ENCODE measurements at regions not wholly inside any gene's neighbourhood (a gene's known extent, or its start where the extent isn't known, plus 50 kb on each side); places are given as distances from the start of the nearest gene placed in this dataset.

DNA sequence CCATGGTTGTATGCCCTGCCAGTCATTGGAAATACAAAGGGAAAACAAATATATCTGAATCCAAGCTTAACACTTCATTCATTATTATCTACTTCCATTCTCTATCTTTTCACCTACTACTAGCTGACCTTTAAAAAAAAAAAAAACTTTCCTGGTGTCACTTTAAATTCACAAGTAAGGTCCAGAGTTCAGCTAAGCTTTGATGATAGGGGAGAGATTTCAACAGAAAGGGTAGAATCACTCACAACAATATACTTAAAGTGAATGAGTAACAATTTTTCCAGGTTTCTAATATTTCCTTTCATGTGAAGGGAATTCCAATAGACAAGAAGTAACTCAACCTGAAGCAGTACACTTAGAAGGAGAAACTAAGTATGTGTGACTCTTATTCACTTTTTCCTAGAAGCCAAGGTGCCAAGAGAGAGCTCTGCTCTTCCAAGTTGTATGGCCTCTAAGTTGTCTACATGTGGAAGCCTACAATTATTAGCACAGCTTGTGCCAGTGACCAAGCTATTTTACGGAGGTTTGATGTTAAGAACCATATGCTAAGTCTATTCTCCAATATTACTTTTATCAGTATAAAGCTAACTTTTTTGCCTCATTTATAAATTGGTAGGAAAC lies 371.7 kb downstream of the TENT5A start:
- intact Hi-C loops (cut with DNase I) = no loop called here

GRCh38 chr6:81376745-81377144 lies 375.7 kb downstream of the TENT5A start:
- no peaks in the 10 kb centered on the region for H3K27me3 ChIP-seq
- H3K4me3 ChIP-seq = no peak overlapping the region
- no peaks in the 10 kb centered on the region for H3K36me3 ChIP-seq
- H3K4me1 ChIP-seq = no peaks in the 10 kb centered on the region
- H3K27ac ChIP-seq = no peak overlapping the region
- TF ChIP-seq CTCF (IDR thresholded peaks at IDR 0.05) = no peak
- DNase-seq (ENCODE audit: low spot score in 2 of 2) = no peak
- no peaks in the 10 kb centered on the region for H3K9me3 ChIP-seq
- intact Hi-C loops (cut with DNase I) = no loop called here

More for the DNA sequence above, 371.7 kb downstream of the TENT5A start:
- H3K27ac ChIP-seq = no peak overlapping the region
- no peaks in the 10 kb centered on the region for H3K27me3 ChIP-seq
- H3K9me3 ChIP-seq = no peaks in the 10 kb centered on the region
- no peaks in the 10 kb centered on the region for H3K36me3 ChIP-seq
- H3K4me3 ChIP-seq = no peak overlapping the region
- H3K4me1 ChIP-seq = no peaks in the 10 kb centered on the region
- DNase-seq (ENCODE audit: low spot score in 2 of 2) = no peak
- no peak for TF ChIP-seq CTCF (IDR thresholded peaks at IDR 0.05)

DNA sequence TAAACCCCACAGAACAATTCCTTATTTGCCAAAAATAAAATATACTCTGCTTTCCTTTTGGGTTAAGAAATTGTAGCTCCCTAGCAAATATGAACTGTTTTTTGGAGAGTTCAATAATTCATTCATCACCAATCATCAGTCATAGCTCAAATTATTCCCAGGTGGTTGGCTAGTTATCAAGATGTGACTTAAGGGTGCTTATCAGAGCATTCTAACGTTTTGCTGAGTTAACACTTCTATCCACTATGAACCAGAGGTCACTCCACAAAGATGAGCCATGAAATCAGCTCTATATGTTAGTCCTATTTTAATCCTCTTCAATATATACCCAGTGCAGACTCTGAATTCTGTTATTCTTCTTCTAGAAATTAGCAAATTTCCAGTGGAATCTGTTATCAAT lies 379.1 kb downstream of the TENT5A start:
- Histone ChIP-seq H3K27me3 (no peaks in the 10 kb centered on the region), H3K9me3 (no peaks in the 10 kb centered on the region), H3K27ac (no peak overlapping the region), H3K4me1 (no peaks in the 10 kb centered on the region), H3K4me3 (no peak overlapping the region), H3K36me3 (no peaks in the 10 kb centered on the region)
- TF ChIP-seq CTCF (IDR thresholded peaks at IDR 0.05) = no peak
- intact Hi-C loops (cut with DNase I) = no loop called here
- DNase-seq (ENCODE audit: low spot score in 2 of 2) = no peak

DNA sequence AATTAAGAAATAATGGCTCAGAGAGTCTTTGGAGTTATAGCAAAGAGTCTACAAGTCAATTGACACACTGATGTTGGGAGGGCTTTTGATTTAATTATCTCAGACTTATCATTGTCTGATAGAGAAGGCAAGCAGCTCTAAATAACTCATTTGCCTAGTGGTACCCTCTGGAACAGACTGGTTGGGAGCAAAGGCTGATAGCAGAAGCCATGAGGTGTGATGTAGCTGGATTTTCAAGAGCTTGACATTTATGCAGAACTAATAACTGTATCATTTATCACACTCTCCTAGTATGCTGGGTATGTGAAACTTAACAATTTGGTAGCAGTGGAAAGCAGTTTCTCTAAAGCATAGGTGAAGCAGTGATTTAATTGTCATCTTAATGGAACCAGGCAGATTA lies 380.6 kb downstream of the TENT5A start:
- Histone ChIP-seq H3K4me1 (no peaks in the 10 kb centered on the region), H3K4me3 (no peak overlapping the region), H3K9me3 (no peaks in the 10 kb centered on the region), H3K36me3 (no peaks in the 10 kb centered on the region), H3K27ac (no peak overlapping the region), H3K27me3 (no peaks in the 10 kb centered on the region)
- DNase-seq (ENCODE audit: low spot score in 2 of 2) = no peak
- TF ChIP-seq CTCF (IDR thresholded peaks at IDR 0.05) = no peak
- intact Hi-C loops (cut with DNase I) = no loop called here

GRCh38 chr6:81366972-81367371 lies 385.5 kb downstream of the TENT5A start:
- no peaks in the 10 kb centered on the region for H3K4me1 ChIP-seq
- no peak overlapping the region for H3K4me3 ChIP-seq
- intact Hi-C loops (cut with DNase I) = no loop called here
- no peak for DNase-seq (ENCODE audit: low spot score in 2 of 2)
- H3K36me3 ChIP-seq = no peaks in the 10 kb centered on the region
- no peak for TF ChIP-seq CTCF (IDR thresholded peaks at IDR 0.05)
- no peaks in the 10 kb centered on the region for H3K9me3 ChIP-seq
- H3K27ac ChIP-seq = no peak overlapping the region
- H3K27me3 ChIP-seq = no peaks in the 10 kb centered on the region

- intact Hi-C loops (cut with DNase I) = no loop called here
- no peak overlapping the region for H3K27ac ChIP-seq
- no peak for TF ChIP-seq CTCF (IDR thresholded peaks at IDR 0.05)
Observed at GRCh38 chr6:81362246-81362645, 390.2 kb downstream of the TENT5A start.

More at GRCh38 chr6:81362246-81362645, 390.2 kb downstream of the TENT5A start:
- Histone ChIP-seq H3K4me1 (no peaks in the 10 kb centered on the region), H3K36me3 (no peaks in the 10 kb centered on the region), H3K27me3 (no peaks in the 10 kb centered on the region), H3K4me3 (no peak overlapping the region), H3K9me3 (no peaks in the 10 kb centered on the region)
- DNase-seq (ENCODE audit: low spot score in 2 of 2) = no peak
